ENCODE measurements at regions not wholly inside any gene's neighbourhood (a gene's known extent, or its start where the extent isn't known, plus 50 kb on each side); places are given as distances from the start of the nearest gene placed in this dataset.

DNA sequence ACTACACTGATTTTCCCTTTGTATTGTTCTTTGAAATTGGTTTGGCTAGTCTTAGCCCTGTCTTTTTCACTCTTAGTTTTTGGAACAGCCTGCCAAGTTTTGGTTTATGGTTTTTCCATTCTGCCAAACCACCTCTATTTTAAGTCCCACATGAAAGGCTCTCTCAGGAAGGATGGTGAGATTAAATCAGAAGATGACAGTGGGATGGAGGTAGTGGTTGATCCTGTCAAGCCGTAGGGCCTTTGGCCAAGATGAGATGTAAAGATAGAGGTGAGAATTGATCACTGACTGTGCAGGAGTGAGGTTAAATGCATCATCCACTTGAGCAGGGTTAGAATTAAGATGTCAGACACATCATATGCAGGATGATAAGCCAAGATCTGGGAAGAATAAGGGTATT, 948.5 kb downstream of the SLC4A3 start:
- Histone ChIP-seq H3K27ac (no peak overlapping the region), H3K9me3 (no peaks in the 10 kb centered on the region), H3K4me1 (no peaks in the 10 kb centered on the region), H3K27me3 (no peaks in the 10 kb centered on the region), H3K36me3 (no peaks in the 10 kb centered on the region), H3K4me3 (no peak overlapping the region)
- no peak for ATAC-seq
- TF ChIP-seq, protein P1, sequence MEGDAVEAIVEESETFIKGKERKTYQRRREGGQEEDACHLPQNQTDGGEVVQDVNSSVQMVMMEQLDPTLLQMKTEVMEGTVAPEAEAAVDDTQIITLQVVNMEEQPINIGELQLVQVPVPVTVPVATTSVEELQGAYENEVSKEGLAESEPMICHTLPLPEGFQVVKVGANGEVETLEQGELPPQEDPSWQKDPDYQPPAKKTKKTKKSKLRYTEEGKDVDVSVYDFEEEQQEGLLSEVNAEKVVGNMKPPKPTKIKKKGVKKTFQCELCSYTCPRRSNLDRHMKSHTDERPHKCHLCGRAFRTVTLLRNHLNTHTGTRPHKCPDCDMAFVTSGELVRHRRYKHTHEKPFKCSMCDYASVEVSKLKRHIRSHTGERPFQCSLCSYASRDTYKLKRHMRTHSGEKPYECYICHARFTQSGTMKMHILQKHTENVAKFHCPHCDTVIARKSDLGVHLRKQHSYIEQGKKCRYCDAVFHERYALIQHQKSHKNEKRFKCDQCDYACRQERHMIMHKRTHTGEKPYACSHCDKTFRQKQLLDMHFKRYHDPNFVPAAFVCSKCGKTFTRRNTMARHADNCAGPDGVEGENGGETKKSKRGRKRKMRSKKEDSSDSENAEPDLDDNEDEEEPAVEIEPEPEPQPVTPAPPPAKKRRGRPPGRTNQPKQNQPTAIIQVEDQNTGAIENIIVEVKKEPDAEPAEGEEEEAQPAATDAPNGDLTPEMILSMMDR (IDR thresholded peaks at IDR 0.05) = no peak
- 60 to 68% methylated on average over 1 of the region's 1 CpG for WGBS, 2 donors
- DNase-seq = no peak
- intact Hi-C loops (cut with DNase I) = no loop called here

DNA sequence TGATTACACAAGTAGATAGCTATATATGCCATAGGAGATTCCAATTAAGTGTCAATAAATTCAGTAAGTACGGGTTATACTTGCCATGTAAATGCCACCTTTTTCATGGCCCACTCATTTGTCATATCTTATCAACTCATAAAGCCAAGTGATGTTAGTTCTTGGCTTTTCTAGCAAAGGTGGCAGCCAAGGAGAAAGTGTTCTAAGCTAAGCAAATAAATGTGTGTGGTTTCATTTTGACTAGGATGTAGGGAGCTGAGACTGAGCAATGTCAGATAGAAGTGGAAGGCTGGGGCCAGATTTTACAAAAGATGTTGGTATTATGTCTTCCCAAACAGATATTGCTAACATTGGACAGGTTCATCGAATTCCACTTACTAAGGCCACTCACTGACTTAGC, 952.0 kb downstream of the SLC4A3 start:
- H3K9me3 ChIP-seq = no peaks in the 10 kb centered on the region
- no peak overlapping the region for H3K4me3 ChIP-seq
- DNase-seq (no peak), ATAC-seq (no peak)
- H3K36me3 ChIP-seq = no peaks in the 10 kb centered on the region
- intact Hi-C loops (cut with DNase I) = no loop called here
- TF ChIP-seq, protein P1 (IDR thresholded peaks at IDR 0.05) = no peak
- H3K4me1 ChIP-seq = no peaks in the 10 kb centered on the region
- no peak overlapping the region for H3K27ac ChIP-seq
- no peaks in the 10 kb centered on the region for H3K27me3 ChIP-seq
- 71 to 87% methylated on average over 2 of the region's 2 CpGs for WGBS, 2 donors

DNA sequence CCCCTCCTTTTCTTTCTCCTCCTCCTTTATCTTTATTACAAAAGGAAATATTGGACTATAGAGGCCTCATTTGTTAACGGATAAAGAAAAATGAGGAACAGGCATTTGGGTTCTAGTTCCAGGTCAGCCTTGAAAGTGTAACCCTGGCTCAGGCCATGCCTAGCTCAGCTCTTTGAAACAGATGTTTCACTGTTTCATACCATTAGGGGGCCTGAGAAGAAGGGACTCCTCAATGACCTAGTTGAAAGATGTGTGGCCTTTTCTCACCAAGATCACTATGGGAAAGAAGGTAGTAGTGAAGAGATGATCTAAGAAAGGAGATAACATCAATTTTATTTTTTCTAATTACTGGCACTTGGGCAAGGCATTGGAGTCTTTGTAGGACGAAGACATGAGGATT, 952.7 kb downstream of the SLC4A3 start:
- no peaks in the 10 kb centered on the region for H3K4me1 ChIP-seq
- no peak for ATAC-seq
- H3K9me3 ChIP-seq = no peaks in the 10 kb centered on the region
- no peak overlapping the region for H3K4me3 ChIP-seq
- no peak overlapping the region for H3K27ac ChIP-seq
- H3K36me3 ChIP-seq = no peaks in the 10 kb centered on the region
- no peak for DNase-seq
- intact Hi-C loops (cut with DNase I) = no loop called here
- 67 to 85% methylated on average over 2 of the region's 2 CpGs for WGBS, 2 donors
- H3K27me3 ChIP-seq = no peaks in the 10 kb centered on the region
- TF ChIP-seq, protein P1 (IDR thresholded peaks at IDR 0.05) = no peak

DNA sequence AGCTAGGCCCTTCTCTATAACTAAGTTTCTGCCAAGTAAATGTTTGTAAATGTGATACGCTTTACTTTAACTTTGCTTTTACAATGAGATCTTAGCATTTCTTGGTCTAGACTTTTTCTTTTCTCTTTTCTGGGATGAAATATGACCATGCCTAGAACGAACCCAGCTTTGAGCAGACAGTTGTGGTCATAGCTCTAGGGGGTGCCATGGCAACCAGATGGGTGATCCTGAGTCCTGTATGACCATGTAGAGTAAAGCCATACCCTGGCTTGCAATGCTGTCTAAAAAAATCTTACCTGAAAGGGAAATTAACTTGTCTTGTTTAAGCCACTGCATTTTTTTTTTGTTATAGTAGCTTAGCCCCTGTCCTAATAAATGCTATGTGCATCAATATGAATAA, 956.3 kb downstream of the SLC4A3 start:
- H3K4me1 ChIP-seq = no peaks in the 10 kb centered on the region
- intact Hi-C loops (cut with DNase I) = no loop called here
- WGBS, 2 donors = 85 to 86% methylated on average over 2 of the region's 2 CpGs

More for the DNA sequence above, 956.3 kb downstream of the SLC4A3 start:
- DNase-seq = no peak
- no peaks in the 10 kb centered on the region for H3K36me3 ChIP-seq
- ATAC-seq = no peak
- TF ChIP-seq, protein P1 (IDR thresholded peaks at IDR 0.05) = no peak
- H3K9me3 ChIP-seq = no peaks in the 10 kb centered on the region
- H3K4me3 ChIP-seq = no peak overlapping the region
- no peak overlapping the region for H3K27ac ChIP-seq
- no peaks in the 10 kb centered on the region for H3K27me3 ChIP-seq

Data from heart right ventricle (tissue), 16 donors.